BJ (cell line): ENCODE measurements at regions not wholly inside any gene's neighbourhood (a gene's known extent, or its start where the extent isn't known, plus 50 kb on each side); places are given as distances from the start of the nearest gene placed in this dataset.
A peak's percentile ranks its signal among the peaks of the same experiment; 100 is the strongest.

Experiments used
- CTCF ChIA-PET: fragments of 350-600 bp; formaldehyde crosslinking; extraction: SDS; loops from one replicate; lab custom pipeline; 2021; ENCODE audit warnings: antibody characterized with exemption, inconsistent platforms; lab: Yijun Ruan, JAX
- POLR2A ChIA-PET: fragments of 300-600 bp; sonication (Branson Sonifier 250); formaldehyde crosslinking; extraction: SDS; loops from one replicate; lab custom pipeline; 2021; ENCODE audit warnings: antibody characterized with exemption; lab: Charles Lee
- DNase-seq: peaks from one replicate; pipeline ENCODE4 v3.0.0-alpha.2; 2011; ENCODE audit warnings: low read depth
- H3K27me3 ChIP-seq: 2 replicates; pipeline ENCODE4 v1.6.0; 2011; ENCODE audit warnings: low read length; ENCODE audit not compliant: control insufficient read depth, insufficient read depth
- H3K36me3 ChIP-seq: 2 replicates; pipeline ENCODE4 v1.5.1; 2011; ENCODE audit warnings: low read length; ENCODE audit not compliant: control insufficient read depth, insufficient read depth
- H3K4me3 ChIP-seq: 2 replicates; pipeline ENCODE4 v1.5.1; 2011; ENCODE audit warnings: low read depth, mild to moderate bottlenecking, control low read depth, low read length
- TF ChIP-seq, protein P1 (sequence below): IDR thresholded peaks from 2 replicates; pipeline ENCODE4 v1.5.1; 2011; ENCODE audit warnings: low read depth, mild to moderate bottlenecking, control low read depth, inconsistent platforms, low read length, moderate library complexity; ENCODE audit not compliant: insufficient read depth

DNA sequence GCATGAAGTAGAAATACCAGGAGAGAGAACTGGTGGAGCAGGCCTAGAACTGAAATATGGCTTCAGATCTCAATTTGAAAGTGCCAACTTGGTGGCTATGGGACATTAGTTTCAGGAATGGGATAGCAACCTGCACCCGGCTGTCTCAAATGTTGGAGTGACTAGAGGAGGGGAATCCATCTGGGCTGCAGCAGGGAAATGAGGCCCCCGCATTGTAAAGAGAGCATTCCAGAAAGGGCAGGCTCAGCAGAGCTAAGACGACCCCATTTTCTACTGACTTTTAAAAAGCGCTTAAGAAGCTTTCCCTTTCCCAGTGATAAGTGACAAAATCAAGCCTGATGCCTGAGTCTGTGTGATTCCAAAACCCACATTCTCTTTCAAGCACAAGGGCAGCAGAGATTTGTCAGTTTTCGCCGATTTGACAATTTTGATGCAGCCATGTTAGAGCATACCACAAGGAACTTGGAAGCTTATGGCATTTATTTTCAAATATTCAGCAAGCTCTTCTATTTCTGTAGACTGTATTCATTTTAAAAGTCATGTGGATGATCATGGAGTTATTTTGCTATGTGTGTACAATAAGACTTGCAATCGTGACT is 119.8 kb upstream of the ARHGAP28 start:
- Histone ChIP-seq H3K27me3 (no peaks in the 10 kb centered on the region), H3K4me3 (no peak overlapping the region), H3K36me3 (no peaks in the 10 kb centered on the region)
- no peak for DNase-seq
- TF ChIP-seq, protein P1, sequence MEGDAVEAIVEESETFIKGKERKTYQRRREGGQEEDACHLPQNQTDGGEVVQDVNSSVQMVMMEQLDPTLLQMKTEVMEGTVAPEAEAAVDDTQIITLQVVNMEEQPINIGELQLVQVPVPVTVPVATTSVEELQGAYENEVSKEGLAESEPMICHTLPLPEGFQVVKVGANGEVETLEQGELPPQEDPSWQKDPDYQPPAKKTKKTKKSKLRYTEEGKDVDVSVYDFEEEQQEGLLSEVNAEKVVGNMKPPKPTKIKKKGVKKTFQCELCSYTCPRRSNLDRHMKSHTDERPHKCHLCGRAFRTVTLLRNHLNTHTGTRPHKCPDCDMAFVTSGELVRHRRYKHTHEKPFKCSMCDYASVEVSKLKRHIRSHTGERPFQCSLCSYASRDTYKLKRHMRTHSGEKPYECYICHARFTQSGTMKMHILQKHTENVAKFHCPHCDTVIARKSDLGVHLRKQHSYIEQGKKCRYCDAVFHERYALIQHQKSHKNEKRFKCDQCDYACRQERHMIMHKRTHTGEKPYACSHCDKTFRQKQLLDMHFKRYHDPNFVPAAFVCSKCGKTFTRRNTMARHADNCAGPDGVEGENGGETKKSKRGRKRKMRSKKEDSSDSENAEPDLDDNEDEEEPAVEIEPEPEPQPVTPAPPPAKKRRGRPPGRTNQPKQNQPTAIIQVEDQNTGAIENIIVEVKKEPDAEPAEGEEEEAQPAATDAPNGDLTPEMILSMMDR: no peak
- ChIA-PET POLR2A (no interaction called here), CTCF (interaction anchor here (1.1 to 2.6 kb wide), 4 partner anchors 12 to 276 kb away, joined by 3 to 8 read pairs (median 4); no protein-coding TSS in a partner anchor)

GRCh38 chr18:6610466-6610865 is 119.0 kb upstream of the ARHGAP28 start:
- CTCF ChIA-PET: interaction anchor here (1.1 to 2.6 kb wide), 3 partner anchors 11 to 275 kb away, joined by 3 to 8 read pairs (median 4); no protein-coding TSS in a partner anchor

GRCh38 chr18:6613581-6613980 is 115.9 kb upstream of the ARHGAP28 start:
- Histone ChIP-seq H3K27me3 (no peaks in the 10 kb centered on the region), H3K36me3 (no peaks in the 10 kb centered on the region), H3K4me3 (no peak overlapping the region)
- CTCF ChIA-PET: interaction anchor here (0.6 to 1.1 kb wide), 2 partner anchors 10 to 77 kb away, joined by 3 read pairs; no protein-coding TSS in a partner anchor
- no peak for DNase-seq
- TF ChIP-seq, protein P1: no peak
- POLR2A ChIA-PET: no interaction called here

More at GRCh38 chr18:6610466-6610865, 119.0 kb upstream of the ARHGAP28 start:
- DNase-seq: no peak
- TF ChIP-seq, protein P1: no peak
- Histone ChIP-seq H3K4me3 (no peak overlapping the region), H3K27me3 (no peaks in the 10 kb centered on the region), H3K36me3 (no peaks in the 10 kb centered on the region)
- POLR2A ChIA-PET: no interaction called here

DNA sequence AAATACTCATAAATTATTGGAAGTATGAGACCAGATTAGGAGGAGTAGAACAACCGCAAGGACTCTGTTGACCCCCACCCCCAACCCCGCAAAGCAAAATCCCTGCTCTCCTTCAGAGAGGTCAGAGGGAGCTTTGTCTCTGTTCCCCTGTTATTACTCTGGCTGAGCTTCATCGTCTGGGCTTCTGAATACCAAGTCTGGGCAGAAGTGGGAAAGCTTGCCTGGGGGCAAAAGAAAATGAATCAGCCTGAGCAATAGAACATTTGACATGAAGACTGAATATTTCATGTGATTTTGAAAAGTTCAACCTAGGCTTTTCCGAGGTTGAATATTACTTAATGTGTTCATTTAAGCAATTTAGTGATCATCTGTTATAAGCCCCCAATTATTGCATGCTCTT is 114.6 kb upstream of the ARHGAP28 start:
- Histone ChIP-seq H3K27me3 (no peaks in the 10 kb centered on the region), H3K36me3 (no peaks in the 10 kb centered on the region), H3K4me3 (no peak overlapping the region)
- no peak for DNase-seq
- ChIA-PET CTCF (interaction anchor here (1.2 kb wide), 1 partner anchor 8 kb away, joined by 3 read pairs; no protein-coding TSS in a partner anchor), POLR2A (no interaction called here)
- TF ChIP-seq, protein P1: no peak

DNA sequence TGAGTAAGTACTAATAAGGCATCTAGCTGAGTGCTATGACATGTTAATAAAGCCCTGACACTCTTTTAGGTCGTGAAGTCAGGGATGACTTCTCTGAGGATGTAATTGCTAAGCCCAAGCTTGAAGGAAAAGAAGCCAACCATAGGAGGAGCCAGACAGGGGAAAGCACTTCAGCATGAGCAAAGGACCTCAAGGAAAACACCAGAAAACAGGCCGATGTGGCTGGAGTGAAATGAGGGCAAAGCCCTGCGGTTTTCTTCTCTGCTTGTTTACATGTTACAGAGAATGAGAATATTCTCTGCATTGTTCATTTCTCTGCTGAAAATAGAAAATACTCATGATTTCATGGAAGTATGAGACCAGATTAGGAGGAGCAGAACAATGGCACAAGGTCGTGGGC is 112.5 kb upstream of the ARHGAP28 start:
- Histone ChIP-seq H3K4me3 (no peak overlapping the region), H3K36me3 (no peaks in the 10 kb centered on the region), H3K27me3 (no peaks in the 10 kb centered on the region)
- TF ChIP-seq, protein P1: 0 out of 2 replicates have a peak, but pooled peaks have one; percentile 7
- no peak for DNase-seq
- CTCF ChIA-PET: interaction anchor here (1.1 kb wide), 1 partner anchor 21 kb away, joined by 5 read pairs; no protein-coding TSS in a partner anchor
- POLR2A ChIA-PET: no interaction called here
